GM12892 (cell line): ENCODE measurements at regions not wholly inside any gene's neighbourhood (a gene's known extent, or its start where the extent isn't known, plus 50 kb on each side); places are given as distances from the start of the nearest gene placed in this dataset.

ENCODE experiments used
- POLR2A ChIP-seq: IDR thresholded peaks from 2 replicates; pipeline ENCODE4 v1.6.1; 2011; ENCODE audit warnings: low read depth, low read length, control low read depth
- POLR2AphosphoS5 ChIP-seq: IDR thresholded peaks from 2 replicates; pipeline ENCODE4 v1.6.1; 2011; ENCODE audit warnings: low read depth, low read length, control low read depth
- TAF1 ChIP-seq: IDR thresholded peaks from 2 replicates; pipeline ENCODE4 v1.6.1; 2011; ENCODE audit warnings: low read depth, mild to moderate bottlenecking, control low read depth, low read length, borderline replicate concordance

DNA sequence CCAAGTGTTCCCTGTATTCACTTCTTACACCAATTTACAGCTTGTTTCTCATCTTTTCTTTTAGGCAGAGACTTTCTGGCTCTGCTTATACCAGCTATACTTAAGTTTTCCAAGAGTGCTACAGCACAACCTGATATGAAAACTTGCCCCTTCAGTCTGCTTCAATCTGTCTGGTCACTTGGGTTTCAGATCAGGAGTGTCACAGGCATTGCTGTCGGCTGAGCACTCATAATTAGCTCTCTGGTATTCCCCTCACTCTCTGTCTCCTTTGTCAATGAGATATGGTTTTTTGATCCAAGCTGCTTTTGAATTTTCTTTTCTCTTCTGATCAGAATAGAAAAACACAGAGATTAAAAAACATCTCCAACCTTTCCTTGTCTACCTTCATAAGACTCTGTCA lies 194.9 kb upstream of the UMPS start:
- TF ChIP-seq TAF1 = no peak
- no peak for TF ChIP-seq POLR2A
- no peak for TF ChIP-seq POLR2AphosphoS5
